ENCODE measurements at regions not wholly inside any gene's neighbourhood (a gene's known extent, or its start where the extent isn't known, plus 50 kb on each side); places are given as distances from the start of the nearest gene placed in this dataset.

DNA sequence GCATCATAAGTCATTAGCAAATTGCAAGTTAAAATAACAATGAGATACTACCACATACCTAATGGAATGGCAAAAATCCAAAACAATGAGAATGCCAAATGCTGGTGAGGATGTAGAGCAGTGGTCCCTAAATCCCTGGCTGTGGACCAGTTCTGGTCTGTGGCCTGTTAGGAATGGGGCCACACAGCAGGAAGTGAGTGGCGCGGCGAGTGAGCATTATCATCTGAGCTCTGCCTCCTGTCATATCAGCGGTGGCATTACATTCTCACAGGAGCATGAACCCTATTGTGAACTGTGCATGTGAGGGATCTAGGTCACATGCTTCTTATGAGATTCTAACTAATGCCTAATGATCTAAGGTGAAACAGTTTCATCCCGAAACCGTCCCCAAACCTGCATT, 1694.4 kb downstream of the EFNB2 start (continued):
- TF ChIP-seq JUND (IDR thresholded peaks at IDR 0.05) (no peak), YY1 (IDR thresholded peaks at IDR 0.05; ENCODE audit: extremely low read depth, insufficient replicate concordance, low read depth, low read length) (no peak)

DNA sequence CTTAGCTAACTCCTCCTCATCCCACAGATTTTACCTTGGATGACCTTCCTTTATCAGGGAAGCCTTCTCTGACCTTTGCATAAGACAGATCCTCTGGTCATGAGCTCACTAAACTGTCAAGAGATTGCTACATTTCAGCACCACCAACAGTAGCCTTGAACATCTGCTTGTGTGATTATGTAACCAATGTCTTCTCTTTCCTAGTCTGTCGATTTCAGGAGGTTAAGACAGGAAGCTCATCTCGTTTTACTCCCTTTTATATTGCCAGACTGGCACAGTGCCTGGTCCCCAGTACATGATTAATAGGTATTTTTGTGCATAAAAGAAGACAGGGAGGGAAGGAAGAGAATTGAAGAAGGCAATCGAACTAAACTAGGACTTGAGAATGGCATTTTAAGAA, 1697.7 kb downstream of the EFNB2 start:
- no peak for DNase-seq (ENCODE audit: low read depth, low spot score)
- Histone ChIP-seq H3K4me2 (ENCODE audit: low read length) (no peak overlapping the region), H3K27ac (ENCODE audit: low read depth, low read length) (no peak overlapping the region), H3K27me3 (ENCODE audit: insufficient read depth, low read length) (no peaks in the 10 kb centered on the region), H3K4me1 (ENCODE audit: control insufficient read depth in 1 of 2, insufficient read depth in 2 of 2, low read length in 2 of 2) (no peaks in the 10 kb centered on the region), H3K79me2 (ENCODE audit: insufficient read depth, low read length) (no peaks in the 10 kb centered on the region), H4K20me1 (ENCODE audit: insufficient read depth) (no peaks in the 10 kb centered on the region), H3K9me3 (ENCODE audit: control insufficient read depth in 1 of 2, insufficient read depth in 1 of 2, low read depth in 1 of 2, low read length in 2 of 2) (no peaks in the 10 kb centered on the region), H3K9me2 (ENCODE audit: insufficient read depth) (no peaks in the 10 kb centered on the region), H2AFZ (ENCODE audit: low read depth, low read length, poor library complexity, severe bottlenecking) (no peak overlapping the region), H3K9ac (ENCODE audit: low read length) (no peak overlapping the region), H3K36me3 (ENCODE audit: control insufficient read depth in 1 of 2, insufficient read depth in 2 of 2, low read length in 2 of 2) (no peaks in the 10 kb centered on the region), H3K4me3 (replicated peaks in 1 of 2; ENCODE audit: low read depth in 1 of 2, low read length in 2 of 2) (no peak overlapping the region)
- BruUV-seq (replicated peaks) = no TSS peak
- ChIA-PET CTCF (no interaction called here), RAD21 (ENCODE audit: low non-redundant PET in 1 of 2, low total read pairs in 2 of 2, uncharacterized antibody in 2 of 2, unreplicated experiment in 2 of 2) (no interaction called here), POLR2A (no interaction called here)
- TF ChIP-seq FOSL1 (IDR thresholded peaks at IDR 0.05; ENCODE audit: low read depth) = no peak
- TF ChIP-seq ELF1 (IDR thresholded peaks at IDR 0.05; ENCODE audit: borderline replicate concordance, low read depth) = no peak
- no peak for TF ChIP-seq SRF (IDR thresholded peaks at IDR 0.05; ENCODE audit: low read depth)
- TF ChIP-seq ZFX (IDR thresholded peaks at IDR 0.05) = no peak
- TF ChIP-seq SP1 (IDR thresholded peaks at IDR 0.05; ENCODE audit: low read depth) = no peak
- TF ChIP-seq CEBPB (IDR thresholded peaks at IDR 0.05; ENCODE audit: low read depth) = no peak
- no peak for TF ChIP-seq YY1 (IDR thresholded peaks at IDR 0.05; ENCODE audit: extremely low read depth, insufficient replicate concordance, low read depth, low read length)
- TF ChIP-seq, protein P1, sequence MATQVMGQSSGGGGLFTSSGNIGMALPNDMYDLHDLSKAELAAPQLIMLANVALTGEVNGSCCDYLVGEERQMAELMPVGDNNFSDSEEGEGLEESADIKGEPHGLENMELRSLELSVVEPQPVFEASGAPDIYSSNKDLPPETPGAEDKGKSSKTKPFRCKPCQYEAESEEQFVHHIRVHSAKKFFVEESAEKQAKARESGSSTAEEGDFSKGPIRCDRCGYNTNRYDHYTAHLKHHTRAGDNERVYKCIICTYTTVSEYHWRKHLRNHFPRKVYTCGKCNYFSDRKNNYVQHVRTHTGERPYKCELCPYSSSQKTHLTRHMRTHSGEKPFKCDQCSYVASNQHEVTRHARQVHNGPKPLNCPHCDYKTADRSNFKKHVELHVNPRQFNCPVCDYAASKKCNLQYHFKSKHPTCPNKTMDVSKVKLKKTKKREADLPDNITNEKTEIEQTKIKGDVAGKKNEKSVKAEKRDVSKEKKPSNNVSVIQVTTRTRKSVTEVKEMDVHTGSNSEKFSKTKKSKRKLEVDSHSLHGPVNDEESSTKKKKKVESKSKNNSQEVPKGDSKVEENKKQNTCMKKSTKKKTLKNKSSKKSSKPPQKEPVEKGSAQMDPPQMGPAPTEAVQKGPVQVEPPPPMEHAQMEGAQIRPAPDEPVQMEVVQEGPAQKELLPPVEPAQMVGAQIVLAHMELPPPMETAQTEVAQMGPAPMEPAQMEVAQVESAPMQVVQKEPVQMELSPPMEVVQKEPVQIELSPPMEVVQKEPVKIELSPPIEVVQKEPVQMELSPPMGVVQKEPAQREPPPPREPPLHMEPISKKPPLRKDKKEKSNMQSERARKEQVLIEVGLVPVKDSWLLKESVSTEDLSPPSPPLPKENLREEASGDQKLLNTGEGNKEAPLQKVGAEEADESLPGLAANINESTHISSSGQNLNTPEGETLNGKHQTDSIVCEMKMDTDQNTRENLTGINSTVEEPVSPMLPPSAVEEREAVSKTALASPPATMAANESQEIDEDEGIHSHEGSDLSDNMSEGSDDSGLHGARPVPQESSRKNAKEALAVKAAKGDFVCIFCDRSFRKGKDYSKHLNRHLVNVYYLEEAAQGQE (IDR thresholded peaks at IDR 0.05; ENCODE audit: low read depth) = no peak
- TF ChIP-seq SIN3A (IDR thresholded peaks at IDR 0.05; ENCODE audit: low read depth) = no peak
- TF ChIP-seq EZH2phosphoT487 (IDR thresholded peaks at IDR 0.05; ENCODE audit: borderline replicate concordance) = no peak
- TF ChIP-seq, protein P2, sequence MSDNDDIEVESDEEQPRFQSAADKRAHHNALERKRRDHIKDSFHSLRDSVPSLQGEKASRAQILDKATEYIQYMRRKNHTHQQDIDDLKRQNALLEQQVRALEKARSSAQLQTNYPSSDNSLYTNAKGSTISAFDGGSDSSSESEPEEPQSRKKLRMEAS (IDR thresholded peaks at IDR 0.05) = no peak
- no peak for TF ChIP-seq POLR2AphosphoS5 (IDR thresholded peaks at IDR 0.05; ENCODE audit: low read depth, low read length)
- TF ChIP-seq RAD21 (IDR thresholded peaks at IDR 0.05; ENCODE audit: low read depth) = no peak
- TF ChIP-seq, protein P3, sequence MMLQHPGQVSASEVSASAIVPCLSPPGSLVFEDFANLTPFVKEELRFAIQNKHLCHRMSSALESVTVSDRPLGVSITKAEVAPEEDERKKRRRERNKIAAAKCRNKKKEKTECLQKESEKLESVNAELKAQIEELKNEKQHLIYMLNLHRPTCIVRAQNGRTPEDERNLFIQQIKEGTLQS (IDR thresholded peaks at IDR 0.05) = no peak
- TF ChIP-seq, protein P4, sequence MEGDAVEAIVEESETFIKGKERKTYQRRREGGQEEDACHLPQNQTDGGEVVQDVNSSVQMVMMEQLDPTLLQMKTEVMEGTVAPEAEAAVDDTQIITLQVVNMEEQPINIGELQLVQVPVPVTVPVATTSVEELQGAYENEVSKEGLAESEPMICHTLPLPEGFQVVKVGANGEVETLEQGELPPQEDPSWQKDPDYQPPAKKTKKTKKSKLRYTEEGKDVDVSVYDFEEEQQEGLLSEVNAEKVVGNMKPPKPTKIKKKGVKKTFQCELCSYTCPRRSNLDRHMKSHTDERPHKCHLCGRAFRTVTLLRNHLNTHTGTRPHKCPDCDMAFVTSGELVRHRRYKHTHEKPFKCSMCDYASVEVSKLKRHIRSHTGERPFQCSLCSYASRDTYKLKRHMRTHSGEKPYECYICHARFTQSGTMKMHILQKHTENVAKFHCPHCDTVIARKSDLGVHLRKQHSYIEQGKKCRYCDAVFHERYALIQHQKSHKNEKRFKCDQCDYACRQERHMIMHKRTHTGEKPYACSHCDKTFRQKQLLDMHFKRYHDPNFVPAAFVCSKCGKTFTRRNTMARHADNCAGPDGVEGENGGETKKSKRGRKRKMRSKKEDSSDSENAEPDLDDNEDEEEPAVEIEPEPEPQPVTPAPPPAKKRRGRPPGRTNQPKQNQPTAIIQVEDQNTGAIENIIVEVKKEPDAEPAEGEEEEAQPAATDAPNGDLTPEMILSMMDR (IDR thresholded peaks at IDR 0.05 in 2 of 3, conservative IDR thresholded peaks at IDR 0.05 in 1 of 3; ENCODE audit: borderline replicate concordance in 1 of 3, insufficient read depth in 1 of 3, low read depth in 2 of 3, low read length in 2 of 3) = no peak
- no peak for ATAC-seq
- intact Hi-C loops (cut with micrococcal nuclease) = no loop called here

All from HCT116 (cell line).